Stimulated activated CD8-positive, alpha-beta memory T cell treated with anti-CD3 and anti-CD28 coated beads, Interleukin-2, amount 100 ng/mL, for 48 hours (primary cell): ENCODE measurements at regions not wholly inside any gene's neighbourhood (a gene's known extent, or its start where the extent isn't known, plus 50 kb on each side); places are given as distances from the start of the nearest gene placed in this dataset.
"Not testable (repeated sequence)": the region's sequence is repeated elsewhere in the genome, so short reads cannot be mapped to it uniquely, and the experiment has no call there.

ENCODE experiments used
- DNase-seq, 2 donors: peaks; one replicate each; pipeline ENCODE4 v3.0.0-alpha.2; 2020; ENCODE audit warnings: low read depth in 2 of 2

GRCh38 chr10:94085766-94086437, 92.2 kb downstream of the PLCE1 start:
- no peak for DNase-seq

DNA sequence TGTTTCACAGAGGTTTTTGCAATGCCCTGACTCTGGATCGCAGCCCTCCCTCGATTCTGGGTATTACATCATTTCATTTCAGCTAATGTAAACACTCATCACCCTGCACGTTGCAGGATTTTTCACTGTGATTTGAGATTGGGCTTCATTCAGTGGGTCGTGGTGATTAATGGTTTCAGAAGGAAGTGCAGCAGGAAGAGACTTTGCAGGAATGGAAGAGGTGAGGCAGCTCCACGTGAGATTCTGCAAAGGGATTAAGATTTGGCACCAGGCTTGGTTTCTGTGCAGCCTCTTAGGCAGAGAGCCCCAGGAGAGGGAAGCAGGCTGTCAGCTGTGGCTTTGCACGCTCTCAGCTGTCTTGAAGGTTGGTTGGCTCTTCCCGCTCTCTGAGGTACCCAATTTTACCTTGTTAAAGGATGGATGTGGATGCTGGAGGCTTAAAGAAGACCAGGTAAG, 95.2 kb downstream of the PLCE1 start:
- DNase-seq: no peak

- no peak for DNase-seq
Observed at GRCh38 chr10:94091649-94092048, 97.9 kb downstream of the PLCE1 start.

DNA sequence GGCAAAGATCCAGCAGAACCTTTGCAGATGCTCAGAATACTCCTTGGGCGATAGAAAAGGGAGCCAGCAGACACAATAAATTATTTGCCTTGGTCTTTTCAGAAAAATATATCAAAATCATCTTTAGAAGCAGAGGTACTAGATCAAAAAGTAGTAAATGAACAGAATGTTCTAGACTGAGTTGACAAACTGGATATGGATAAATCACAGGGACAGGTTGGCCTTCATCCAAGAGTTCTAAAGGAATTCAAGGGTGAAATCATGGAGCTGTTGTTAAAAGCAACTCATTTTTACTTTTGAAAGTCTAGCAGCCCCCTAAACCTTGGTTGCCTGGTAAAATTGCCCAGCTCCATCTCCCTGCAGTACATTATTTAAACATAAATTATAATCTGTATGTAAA, 99.1 kb downstream of the PLCE1 start:
- DNase-seq: no peak

DNA sequence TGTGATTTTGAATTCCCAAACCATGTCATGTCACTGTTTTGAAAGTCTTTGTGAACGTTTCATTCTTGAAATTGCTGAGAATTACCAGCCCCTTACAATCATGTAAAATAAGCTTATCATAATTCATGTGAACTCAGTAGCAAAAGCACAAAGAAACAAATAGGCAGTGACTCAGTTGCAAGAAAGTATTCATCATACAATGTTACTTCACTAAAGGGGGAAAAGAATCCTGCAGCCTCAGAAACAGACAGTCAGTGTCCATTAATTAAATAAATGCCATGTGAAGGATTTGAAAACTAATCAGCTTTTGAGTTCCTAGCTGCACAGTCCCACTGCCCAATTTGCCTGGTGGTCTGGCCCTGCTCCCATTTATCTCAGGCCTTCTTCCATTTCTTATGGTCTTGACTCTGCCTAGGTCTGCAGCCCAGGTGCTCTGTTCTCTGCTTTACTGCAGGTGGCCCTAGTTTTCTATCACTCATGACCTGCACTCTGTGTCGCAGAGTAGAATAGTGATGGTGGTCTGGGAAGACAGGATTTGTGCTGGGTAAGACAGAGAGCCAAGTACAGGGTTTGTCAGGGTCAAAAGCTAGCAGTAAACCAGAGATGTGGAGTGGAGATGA, 99.7 kb downstream of the PLCE1 start:
- DNase-seq: no peak

- no peak for DNase-seq
Observed at GRCh38 chr10:94094540-94094939, 100.8 kb downstream of the PLCE1 start.

DNA sequence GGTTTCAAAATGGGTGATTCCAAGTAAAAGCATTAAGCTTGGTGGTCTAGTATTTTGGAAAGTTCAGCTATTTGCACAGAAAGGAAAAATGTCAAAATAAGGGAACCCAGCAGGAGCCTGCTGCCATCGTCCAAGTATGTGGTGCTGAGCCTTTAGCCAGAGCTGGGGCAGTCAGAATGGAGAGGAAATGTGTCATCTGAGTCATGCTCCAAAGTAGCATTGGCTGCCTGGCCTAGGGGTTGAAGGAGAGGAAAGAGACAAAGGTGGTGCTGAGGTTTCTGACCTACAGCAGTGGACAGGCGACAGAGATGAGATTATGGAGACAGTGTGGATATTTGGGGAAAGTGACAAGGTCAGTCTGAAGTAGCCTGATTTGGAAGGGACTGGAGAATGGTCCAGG, 103.9 kb downstream of the PLCE1 start:
- no peak for DNase-seq

DNA sequence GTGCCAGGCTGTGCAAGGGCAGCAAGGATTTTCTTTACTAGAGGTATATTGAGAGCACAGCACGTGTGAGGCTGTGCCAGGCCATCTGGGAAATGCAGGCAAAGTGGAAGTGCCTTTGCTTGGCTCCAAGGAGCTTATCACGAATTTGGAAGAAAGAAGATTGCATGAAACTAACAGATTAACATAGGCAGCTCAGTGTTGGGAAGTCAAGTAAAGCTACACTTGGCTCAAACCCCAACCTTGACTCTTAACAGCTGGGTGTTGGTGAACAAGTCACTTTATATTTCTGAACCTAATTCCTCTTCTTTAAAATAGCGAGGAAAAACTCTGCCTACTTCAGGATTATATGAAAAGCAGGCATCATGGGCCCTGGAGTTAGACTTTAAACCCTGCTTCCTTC, 105.2 kb downstream of the PLCE1 start:
- DNase-seq: no peak

DNA sequence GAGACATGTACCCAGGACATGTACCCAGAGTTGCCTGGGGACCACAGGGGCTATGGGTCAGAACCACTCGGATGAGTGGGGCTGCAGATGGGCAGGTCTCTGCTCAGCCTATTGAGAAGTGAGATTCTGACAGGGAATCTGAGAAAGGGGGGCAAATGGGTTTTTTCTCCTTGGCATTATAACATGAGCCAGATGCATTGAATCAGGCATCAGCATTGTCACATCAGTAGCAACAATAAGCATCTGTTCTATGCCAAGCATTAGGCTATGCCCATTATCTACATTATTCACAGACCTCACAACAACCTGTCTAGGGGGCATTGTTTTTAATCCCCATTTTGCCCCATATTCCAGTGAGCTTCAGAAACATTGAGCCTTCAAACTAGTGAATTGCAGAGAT, 108.2 kb downstream of the PLCE1 start:
- DNase-seq: no peak

DNA sequence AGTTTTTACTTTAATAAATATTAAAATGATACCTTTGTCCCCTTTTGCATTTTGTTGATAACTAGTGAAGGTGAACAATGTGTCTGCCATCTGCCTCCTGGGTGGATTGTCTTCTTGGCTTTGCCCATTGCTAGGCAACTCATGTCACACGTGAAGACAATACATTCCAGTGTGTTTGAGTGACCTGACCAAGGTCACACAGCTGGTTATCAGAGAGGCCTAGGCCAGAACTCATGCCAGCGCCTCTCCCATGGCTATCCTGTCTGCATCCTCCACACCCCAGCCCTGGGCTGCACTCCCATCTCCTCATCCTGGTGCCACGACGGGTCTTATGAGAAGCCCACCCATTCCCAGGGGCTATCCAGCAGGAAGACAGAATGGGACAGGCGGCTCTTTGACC, 108.7 kb downstream of the PLCE1 start:
- no peak for DNase-seq

DNA sequence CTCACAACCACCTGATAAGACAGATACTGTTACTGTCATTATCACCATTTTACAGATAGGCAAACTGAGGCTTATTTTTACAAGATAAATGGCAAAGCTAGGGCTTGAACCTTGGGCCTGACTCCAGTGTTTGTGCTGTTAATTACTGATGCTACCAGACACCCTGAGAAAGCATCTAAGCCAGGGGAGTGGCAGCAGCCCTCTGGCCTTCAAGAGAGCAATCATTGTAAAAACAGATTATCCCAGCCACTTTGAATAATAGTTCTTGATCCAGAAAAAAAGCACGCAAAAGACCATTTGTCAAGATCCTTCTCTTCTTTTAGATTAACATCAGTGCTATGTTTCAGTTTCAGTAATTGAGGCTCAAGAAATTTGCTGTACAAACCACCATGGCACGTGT, 109.5 kb downstream of the PLCE1 start:
- no peak for DNase-seq

DNA sequence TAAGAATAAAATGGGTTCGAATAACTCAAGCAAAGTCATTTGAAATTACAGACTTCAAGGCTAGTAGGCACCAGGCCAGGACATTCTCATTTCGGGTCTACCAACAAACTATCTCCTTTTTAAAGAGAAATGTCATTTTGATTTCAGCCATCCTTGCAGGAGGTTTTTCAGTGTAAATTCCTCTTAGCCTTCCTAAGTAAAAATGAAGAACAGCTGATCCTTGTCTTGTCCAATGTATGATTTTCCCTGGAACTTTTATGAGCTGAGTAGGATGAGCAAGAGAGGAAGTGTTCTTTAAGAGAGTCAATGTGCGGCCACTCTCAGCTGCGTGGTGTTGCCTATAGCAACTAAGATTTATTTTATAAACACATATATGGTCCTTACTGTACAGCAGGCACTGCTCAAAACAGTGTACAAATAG, 110.1 kb downstream of the PLCE1 start:
- DNase-seq: no peak

- DNase-seq: no peak
Observed at GRCh38 chr10:94104316-94105000, 110.7 kb downstream of the PLCE1 start.

DNA sequence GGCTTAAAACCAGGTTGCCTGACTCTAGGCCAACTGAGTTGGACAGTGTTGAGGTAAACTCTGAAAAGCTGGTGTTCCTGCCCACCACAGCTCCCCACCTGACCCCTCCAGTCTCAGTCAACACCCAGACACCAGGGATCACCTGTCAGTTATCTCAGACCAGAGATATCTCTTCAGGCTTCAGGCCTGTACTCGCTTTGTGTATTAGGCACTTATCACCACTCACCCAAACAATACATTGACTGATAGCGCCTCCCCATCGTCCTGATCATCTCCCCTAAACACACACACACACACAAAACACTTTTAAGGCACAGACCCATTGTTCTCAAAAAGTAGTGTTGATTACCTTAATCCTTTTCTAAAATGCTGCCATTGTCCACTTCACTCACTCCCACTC, 111.5 kb downstream of the PLCE1 start:
- DNase-seq: no peak

DNA sequence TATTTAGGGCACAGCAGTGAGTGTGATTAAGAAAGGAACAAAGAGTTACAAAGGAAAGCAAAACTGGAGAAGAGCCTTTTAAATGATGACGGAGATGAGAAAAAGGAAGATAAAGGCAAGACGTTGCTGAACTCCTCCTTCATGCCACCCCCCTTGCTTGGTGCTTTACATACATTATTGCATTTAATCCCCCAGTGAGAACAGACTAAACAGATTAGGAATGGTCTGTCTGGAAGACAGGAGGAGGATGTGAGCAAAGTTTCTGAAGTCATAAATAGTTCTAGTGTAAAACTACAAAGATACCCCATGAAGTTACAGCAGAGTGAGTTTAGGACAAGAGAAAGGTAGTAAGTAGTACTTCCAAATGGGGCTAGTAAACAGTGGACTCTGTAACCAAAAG, 113.5 kb downstream of the PLCE1 start:
- DNase-seq: no peak

DNA sequence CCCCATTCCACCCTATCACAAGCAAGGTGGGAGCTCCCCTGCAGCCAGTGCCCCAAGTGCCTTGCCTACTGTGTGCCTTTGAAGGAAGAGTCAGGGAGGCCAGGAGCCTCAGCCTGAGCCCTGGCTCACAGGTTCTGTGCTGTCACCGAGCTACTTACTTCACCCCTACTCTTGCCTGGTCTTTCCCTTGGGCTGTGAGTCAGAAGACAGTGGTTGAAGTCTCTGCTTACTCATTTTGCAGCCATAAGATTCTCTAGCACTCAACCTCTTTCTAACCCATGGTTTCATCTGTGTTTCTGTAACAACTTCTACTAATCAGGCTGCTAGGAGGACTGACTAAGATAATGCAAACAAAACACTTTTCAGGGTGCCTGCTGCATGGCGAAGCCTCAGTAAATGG, 114.5 kb downstream of the PLCE1 start:
- no peak for DNase-seq

- no peak for DNase-seq
Observed at GRCh38 chr10:94111367-94111766, 117.6 kb downstream of the PLCE1 start.

GRCh38 chr10:94112321-94112720, 118.6 kb downstream of the PLCE1 start:
- no peak for DNase-seq

DNA sequence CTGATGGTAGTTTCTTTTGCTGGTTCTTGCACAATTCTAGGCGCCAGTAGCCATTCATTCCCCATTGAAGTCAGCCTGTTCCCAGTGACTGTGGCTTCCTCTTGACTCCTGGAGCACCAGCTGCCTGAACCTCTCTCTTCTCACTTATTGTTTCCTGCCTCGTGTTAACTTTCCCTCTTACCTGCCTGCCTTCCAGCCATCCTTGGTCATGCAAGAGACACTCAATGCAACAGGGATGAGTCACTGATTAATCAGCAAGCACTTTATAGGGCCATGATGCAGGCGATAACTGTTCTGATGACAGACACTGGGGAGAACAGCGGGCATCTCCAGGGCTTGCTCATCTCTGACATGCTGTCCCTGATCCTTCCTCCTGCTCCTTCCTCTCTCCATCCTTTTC, 122.0 kb downstream of the PLCE1 start:
- no peak for DNase-seq

DNA sequence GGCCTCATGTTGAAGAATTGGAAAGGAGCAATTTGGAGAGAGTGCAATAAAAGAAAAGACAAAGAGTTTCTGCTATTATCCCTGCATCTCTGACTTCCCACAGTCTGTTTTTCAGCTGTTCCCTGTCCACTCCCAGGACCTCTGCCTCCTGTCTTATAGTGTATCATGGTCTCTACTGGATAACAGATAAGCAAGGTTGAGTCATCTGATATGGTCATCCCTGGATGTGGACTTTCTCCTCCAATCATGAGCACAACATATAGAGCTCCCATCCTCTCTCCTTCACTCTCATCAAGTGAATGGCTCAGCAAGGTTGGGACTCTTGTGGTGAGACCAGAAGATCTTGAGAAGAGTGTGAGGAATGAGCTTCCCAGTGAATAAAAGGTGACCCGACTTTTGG, 123.1 kb downstream of the PLCE1 start:
- no peak for DNase-seq

DNA sequence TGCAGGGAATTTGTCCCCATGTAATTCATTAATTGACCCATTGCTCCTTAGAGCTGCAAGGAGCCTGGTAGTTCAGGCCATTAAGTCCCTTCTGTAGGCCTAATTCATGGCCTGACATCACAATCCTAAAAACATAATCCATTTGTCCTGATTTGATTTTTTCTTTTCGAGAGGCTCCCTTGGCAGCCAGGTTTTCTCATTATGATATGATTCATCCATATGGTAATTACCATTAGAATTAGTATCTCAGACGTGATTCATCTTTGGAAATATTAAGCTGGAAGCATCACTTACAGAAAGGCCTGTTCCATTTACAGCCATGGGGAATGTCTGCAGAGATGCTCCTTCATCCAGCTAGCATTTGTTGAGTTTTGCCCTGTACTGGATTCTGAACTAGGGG, 128.5 kb downstream of the PLCE1 start:
- DNase-seq: no peak

GRCh38 chr10:94123258-94123995, 129.7 kb downstream of the PLCE1 start:
- DNase-seq: no peak

DNA sequence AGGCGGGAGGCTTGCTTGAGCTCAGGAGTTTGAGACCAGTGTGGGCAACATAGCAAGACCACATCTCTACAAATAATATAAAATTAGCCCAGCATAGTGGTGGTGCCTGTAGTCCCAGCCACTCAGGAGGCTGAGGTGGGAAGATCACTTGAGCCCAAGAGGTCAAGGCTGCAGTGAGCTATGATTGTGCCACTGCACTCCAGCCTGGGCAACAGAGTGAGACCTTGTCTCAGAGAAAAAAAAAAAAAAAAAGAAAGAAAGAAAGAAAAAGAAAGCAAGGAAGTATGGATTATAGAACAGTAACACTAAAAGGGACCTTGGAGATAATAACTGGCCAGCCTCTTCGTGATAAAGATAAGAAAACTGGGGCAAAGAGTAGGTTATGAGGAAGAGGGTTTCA, 130.4 kb downstream of the PLCE1 start:
- not testable (repeated sequence) for DNase-seq
